ENCODE measurements at regions not wholly inside any gene's neighbourhood (a gene's known extent, or its start where the extent isn't known, plus 50 kb on each side); places are given as distances from the start of the nearest gene placed in this dataset.

DNA sequence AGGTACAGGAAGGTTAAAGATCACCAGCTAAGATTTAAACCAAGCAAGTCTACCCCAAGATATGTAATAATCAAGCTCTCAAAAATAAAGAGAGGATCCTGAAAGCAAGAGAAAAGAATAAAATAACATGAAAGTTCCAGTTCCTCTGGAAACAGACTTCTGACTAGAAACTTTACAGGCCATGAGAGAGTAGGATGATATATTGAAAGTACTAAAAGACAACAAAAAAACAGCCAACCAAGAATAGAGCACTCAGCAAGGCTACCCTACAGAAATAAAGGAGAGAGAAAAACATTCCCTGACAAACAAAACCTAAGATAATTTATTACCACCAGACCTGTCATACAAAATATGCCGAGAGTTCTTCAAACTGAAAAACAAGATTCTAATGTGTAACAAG is 450.5 kb downstream of the ARAP2 start:
- TF ChIP-seq, protein P1, sequence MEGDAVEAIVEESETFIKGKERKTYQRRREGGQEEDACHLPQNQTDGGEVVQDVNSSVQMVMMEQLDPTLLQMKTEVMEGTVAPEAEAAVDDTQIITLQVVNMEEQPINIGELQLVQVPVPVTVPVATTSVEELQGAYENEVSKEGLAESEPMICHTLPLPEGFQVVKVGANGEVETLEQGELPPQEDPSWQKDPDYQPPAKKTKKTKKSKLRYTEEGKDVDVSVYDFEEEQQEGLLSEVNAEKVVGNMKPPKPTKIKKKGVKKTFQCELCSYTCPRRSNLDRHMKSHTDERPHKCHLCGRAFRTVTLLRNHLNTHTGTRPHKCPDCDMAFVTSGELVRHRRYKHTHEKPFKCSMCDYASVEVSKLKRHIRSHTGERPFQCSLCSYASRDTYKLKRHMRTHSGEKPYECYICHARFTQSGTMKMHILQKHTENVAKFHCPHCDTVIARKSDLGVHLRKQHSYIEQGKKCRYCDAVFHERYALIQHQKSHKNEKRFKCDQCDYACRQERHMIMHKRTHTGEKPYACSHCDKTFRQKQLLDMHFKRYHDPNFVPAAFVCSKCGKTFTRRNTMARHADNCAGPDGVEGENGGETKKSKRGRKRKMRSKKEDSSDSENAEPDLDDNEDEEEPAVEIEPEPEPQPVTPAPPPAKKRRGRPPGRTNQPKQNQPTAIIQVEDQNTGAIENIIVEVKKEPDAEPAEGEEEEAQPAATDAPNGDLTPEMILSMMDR (IDR thresholded peaks at IDR 0.05) = no peak
- TF ChIP-seq POLR2A (IDR thresholded peaks at IDR 0.05) = no peak

Measured in adrenal gland (tissue), 5 donors.